HepG2 (cell line): ENCODE measurements at regions not wholly inside any gene's neighbourhood (a gene's known extent, or its start where the extent isn't known, plus 50 kb on each side); places are given as distances from the start of the nearest gene placed in this dataset.

Experiments
- ARID5B ChIP-seq: IDR thresholded peaks from 2 replicates; pipeline ENCODE4 v1.4.0; 2020; ENCODE audit warnings: mild to moderate bottlenecking, missing genetic modification reagents
- EZH2 ChIP-seq: conservative IDR thresholded peaks from 2 replicates; pipeline ENCODE4 v1.6.1; 2012; ENCODE audit warnings: mild to moderate bottlenecking, low read depth, low read length, moderate library complexity
- HIC2 ChIP-seq: sonication (generic); formaldehyde crosslinking; IDR thresholded peaks from 2 replicates; pipeline ENCODE4 v1.9.0; 2022; ENCODE audit warnings: low read depth, missing genetic modification reagents
- POLR2AphosphoS5 ChIP-seq: IDR thresholded peaks from 2 replicates; pipeline ENCODE4 v1.6.1; 2012; ENCODE audit warnings: low read depth, low read length
- PPARG ChIP-seq: conservative IDR thresholded peaks from 2 replicates; pipeline ENCODE4 v1.6.1; 2016; ENCODE audit warnings: missing biosample characterization, missing genetic modification reagents
- RFX1 ChIP-seq: fragments of 450-650 bp; IDR thresholded peaks from 2 replicates; pipeline ENCODE4 v1.6.1; 2017
- THRA ChIP-seq: sonication (generic); formaldehyde crosslinking; IDR thresholded peaks from 2 replicates; pipeline ENCODE4 v1.4.0; 2020; ENCODE audit warnings: missing genetic modification reagents, borderline replicate concordance
- ZBTB34 ChIP-seq: sonication (generic); formaldehyde crosslinking; IDR thresholded peaks from 2 replicates; pipeline ENCODE4 v1.8.0; 2022; ENCODE audit warnings: mild to moderate bottlenecking, missing genetic modification reagents
- ZFP36L2 ChIP-seq: sonication (generic); formaldehyde crosslinking; IDR thresholded peaks from 2 replicates; pipeline ENCODE4 v1.4.0; 2020; ENCODE audit warnings: missing genetic modification reagents
- ZNF253 ChIP-seq: sonication (generic); formaldehyde crosslinking; IDR thresholded peaks from 2 replicates; pipeline ENCODE4 v1.8.0; 2022; ENCODE audit warnings: mild to moderate bottlenecking, missing genetic modification reagents, borderline replicate concordance
- ZNF280D ChIP-seq: sonication (generic); formaldehyde crosslinking; IDR thresholded peaks from 2 replicates; pipeline ENCODE4 v1.5.1; 2020; ENCODE audit warnings: mild to moderate bottlenecking, missing genetic modification reagents
- ZNF468 ChIP-seq: sonication (generic); formaldehyde crosslinking; IDR thresholded peaks from 2 replicates; pipeline ENCODE4 v1.8.0; 2022; ENCODE audit warnings: mild to moderate bottlenecking, moderate library complexity, missing genetic modification reagents
- ZNF672 ChIP-seq: sonication (generic); formaldehyde crosslinking; IDR thresholded peaks from 2 replicates; pipeline ENCODE4 v1.8.1; 2022; ENCODE audit warnings: missing genetic modification reagents
- ZNF740 ChIP-seq: sonication (generic); formaldehyde crosslinking; IDR thresholded peaks from 2 replicates; pipeline ENCODE4 v1.4.0; 2020; ENCODE audit warnings: missing genetic modification reagents
- ZNF75D ChIP-seq: sonication (generic); formaldehyde crosslinking; IDR thresholded peaks from 2 replicates; pipeline ENCODE4 v1.8.1; 2023; ENCODE audit warnings: missing genetic modification reagents, mild to moderate bottlenecking, borderline replicate concordance
- ZNF879 ChIP-seq: sonication (generic); formaldehyde crosslinking; IDR thresholded peaks from 2 replicates; pipeline ENCODE4 v1.8.1; 2023; ENCODE audit warnings: missing genetic modification reagents
- ZSCAN22 ChIP-seq: sonication (generic); formaldehyde crosslinking; IDR thresholded peaks from 2 replicates; pipeline ENCODE4 v1.4.0; 2020; ENCODE audit warnings: mild to moderate bottlenecking, missing genetic modification reagents
- ZSCAN29 ChIP-seq: sonication (generic); formaldehyde crosslinking; conservative IDR thresholded peaks from 2 replicates; pipeline ENCODE4 v1.4.0; 2020; ENCODE audit warnings: mild to moderate bottlenecking, missing genetic modification reagents

- TF ChIP-seq HIC2 (CRISPR knock-in tag) (peak; percentile 94), ZSCAN22 (no peak), ARID5B (peak; percentile 68; the same call in 1 of the 2 replicates), ZNF879 (CRISPR knock-in tag) (no peak), ZNF280D (no peak), ZNF740 (0 out of 2 replicates have a peak, but pooled peaks have one; percentile 31), ZSCAN29 (CRISPR knock-in tag) (no peak), ZFP36L2 (CRISPR knock-in tag) (no peak), ZBTB34 (CRISPR knock-in tag) (peak; percentile 82; the same call in 1 of the 2 replicates), ZNF672 (CRISPR knock-in tag) (no peak), ZNF253 (CRISPR knock-in tag) (no peak), RFX1 (no peak), ZNF468 (no peak), ZNF75D (CRISPR knock-in tag) (no peak), PPARG (CRISPR knock-in tag) (peak; percentile 98), POLR2AphosphoS5 (no peak), EZH2 (no peak), THRA (CRISPR knock-in tag) (peak; percentile 78; the same call in 1 of the 2 replicates)
Observed at GRCh38 chr9:134258828-134259546, 67.3 kb upstream of the RXRA start (continued).
